Stimulated activated CD8-positive, alpha-beta memory T cell treated with anti-CD3 and anti-CD28 coated beads, Interleukin-4, amount 100 ng/mL, for 4 hours (primary cell): ENCODE measurements at regions not wholly inside any gene's neighbourhood (a gene's known extent, or its start where the extent isn't known, plus 50 kb on each side); places are given as distances from the start of the nearest gene placed in this dataset.

Experiments used
- DNase-seq, 2 donors: peaks; one replicate each; pipeline ENCODE4 v3.0.0-alpha.2; 2020; ENCODE audit warnings: low read depth in 2 of 2, low spot score in 1 of 2

DNA sequence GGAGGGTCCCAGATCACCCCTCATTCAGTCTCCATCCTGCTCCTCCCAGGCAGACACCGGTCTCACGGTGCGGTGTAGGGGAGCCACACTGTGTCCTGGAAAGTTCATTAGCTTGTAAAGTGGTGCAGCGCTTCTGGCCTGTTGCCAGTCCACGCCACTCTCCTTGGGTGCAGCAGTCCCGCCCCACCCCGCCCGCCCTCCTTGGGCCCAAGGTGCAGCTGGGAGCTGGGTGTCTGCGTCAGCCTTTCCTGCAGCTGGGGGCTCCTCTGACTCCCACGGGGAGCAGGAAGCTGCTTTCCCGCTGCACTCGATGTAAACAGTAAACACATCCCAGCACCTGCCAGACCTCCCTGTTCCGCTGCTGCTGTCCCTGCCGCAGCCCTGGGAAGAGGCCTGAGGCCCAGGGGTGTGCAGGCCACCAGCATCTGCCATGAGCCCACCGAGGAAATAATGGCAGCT is 53.8 kb upstream of the ASB18 start:
- no peak for DNase-seq

DNA sequence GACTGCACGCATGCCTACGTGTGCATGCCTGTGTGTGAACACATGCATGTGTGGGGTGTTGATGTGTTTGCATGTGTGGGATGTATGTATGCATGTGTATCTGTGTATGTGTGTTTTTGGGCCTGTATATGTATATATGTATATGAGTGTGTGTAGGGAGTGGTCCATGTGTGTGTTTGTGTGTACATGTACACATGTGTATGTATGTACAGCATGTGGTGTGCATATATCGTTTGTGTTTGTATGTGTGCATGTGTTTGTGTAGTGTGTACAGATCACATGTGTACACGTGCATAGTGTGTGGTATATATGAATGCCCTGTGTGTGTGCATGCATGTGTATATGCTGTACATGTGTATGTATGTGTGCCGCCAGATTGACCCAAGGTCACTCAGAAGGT is 54.2 kb upstream of the ASB18 start:
- DNase-seq = no peak

DNA sequence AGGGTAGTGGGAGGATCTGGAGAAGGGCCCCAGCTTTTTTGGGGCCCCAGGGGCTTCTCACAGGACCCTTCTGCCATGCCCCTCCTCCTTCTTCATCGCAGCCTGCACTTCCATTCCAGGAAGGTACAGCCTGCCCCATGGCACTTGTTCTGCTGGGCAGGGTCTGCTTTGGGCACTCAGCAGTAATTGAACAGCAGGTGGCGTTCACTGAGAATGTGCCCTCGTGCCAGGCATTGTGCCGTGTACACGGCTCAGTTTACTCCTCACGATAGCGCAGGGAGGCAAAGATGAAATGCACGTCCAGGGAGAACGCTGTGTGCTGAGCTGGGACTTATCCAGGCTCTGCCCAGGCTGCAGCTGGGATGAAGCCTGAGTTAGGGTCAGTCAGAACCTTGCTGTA is 54.8 kb upstream of the ASB18 start:
- no peak for DNase-seq

DNA sequence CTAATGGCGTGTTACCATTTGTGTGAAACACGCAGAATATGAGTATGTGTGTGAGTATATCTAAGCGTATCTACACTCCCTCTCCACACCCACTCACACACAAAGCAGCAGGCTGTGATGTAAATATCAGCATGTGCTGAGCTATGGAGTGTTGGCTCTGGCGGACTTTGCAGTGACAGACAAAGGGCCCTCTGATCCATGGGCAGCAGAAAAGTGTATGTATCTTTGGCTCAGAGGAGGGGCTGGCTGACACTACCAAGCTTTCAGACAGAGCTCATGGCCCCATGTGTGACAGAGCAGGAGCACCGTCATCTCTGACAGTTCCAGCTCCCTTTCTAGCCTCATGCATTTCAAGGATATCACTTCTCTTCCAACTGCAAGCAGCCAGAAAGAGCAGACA is 57.2 kb upstream of the ASB18 start:
- no peak for DNase-seq

DNA sequence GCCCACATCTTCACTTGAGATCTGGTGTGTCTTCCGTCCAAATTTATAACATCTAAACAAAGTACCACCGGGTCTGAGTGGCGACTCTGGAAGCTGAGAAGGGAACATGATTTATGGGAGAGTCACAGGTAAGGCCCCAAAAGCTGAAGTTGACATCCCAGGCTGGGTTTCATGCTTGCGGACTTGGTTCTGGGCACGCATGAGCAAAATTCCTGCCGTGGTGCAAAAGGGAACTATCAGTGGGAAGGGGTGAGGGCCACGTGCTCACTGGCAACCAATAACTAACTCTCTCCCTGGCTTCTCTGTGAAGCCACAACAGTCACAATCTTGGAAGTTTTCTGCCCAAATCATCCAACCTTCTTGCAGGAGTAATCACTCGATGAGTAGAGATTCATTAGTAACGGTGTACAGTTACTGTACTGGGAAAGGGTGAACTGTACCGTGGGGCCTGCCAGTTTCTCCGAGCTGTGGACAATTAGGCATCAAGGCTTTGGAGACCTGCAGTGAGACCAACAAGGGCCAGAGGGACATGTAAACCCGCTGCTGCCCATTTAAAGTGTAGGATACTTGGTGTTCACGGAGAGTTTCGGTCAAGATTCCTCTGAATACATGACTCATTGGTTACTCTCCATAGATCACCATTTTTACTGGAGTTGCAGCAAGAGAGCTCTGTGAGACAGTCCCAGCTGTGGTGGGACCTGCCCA is 69.4 kb upstream of the ASB18 start:
- no peak for DNase-seq

DNA sequence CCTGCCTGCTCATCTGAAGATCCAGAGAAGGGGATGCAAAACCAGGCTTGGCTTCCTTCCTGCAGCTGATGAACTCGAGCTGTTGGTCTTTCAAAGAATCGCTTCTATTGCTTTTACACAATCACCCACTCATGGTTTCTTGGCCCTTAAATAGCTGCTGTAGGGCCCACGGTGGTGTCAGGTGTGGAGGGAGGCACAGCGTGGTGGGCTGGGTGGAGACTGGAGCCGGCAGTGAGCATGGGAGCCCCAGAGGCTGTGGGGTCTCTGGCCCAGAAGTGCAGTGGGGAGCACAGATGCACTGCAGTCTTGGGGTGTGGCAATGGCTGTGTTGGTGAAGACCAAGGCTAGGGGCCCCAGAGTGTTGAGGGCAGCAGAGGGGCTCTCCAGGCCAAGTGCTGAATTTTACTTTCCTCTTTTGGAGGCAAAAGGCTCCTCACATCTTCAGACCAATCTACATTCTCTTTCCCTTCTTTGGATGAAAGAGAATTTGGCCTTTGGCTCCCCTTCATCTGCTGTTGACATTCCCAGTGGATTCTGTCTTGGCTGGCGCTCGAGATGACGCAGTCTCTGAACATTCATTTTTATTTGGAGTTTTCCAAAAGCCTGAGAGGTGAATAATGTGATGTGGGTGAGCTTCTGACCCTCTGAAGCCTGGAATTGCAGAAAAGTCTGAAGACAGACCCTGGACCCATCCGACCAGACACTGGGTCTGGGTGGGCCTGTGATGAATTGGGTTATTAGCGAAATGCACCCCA is 70.1 kb upstream of the ASB18 start:
- DNase-seq = no peak

DNA sequence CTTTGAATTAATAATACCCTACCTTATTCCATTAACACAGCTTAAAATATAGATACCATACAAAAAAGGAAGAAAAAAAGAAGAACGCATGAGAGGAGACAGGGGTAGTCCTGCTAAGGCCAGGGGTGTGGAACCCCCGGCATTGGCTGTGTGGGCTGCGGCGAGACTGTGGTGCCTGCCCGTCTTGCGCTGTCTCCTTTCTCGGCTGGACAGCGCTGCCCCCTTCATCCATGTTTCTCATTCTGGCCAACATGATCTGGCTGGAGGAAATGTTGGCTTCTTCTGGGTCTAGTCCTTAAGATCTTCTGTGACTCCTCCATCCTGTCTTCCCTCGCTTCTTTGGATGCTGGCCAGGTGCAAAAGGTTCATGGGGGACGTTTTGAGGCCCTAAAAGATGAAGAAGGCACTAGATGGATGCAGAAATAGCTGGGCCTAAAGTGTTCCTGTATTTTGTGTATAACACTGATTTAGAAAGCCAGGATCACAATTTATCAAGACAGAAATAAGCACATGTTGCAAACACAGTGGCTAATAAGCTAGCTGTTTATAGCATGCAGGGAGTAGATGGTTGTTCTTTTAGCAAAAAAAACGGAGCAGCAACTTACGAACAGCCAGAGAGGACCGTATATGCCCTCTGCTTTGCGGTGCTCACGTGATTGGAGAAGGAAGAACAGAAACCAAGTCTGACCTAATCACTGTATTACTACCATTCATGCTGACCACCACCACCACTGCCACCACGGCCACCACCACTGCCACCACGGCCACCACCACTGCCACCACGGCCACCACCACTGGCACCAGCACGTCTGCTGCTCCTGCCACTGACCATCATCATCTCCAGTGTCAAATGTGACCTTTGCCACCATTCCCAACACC is 71.7 kb upstream of the ASB18 start:
- no peak for DNase-seq

DNA sequence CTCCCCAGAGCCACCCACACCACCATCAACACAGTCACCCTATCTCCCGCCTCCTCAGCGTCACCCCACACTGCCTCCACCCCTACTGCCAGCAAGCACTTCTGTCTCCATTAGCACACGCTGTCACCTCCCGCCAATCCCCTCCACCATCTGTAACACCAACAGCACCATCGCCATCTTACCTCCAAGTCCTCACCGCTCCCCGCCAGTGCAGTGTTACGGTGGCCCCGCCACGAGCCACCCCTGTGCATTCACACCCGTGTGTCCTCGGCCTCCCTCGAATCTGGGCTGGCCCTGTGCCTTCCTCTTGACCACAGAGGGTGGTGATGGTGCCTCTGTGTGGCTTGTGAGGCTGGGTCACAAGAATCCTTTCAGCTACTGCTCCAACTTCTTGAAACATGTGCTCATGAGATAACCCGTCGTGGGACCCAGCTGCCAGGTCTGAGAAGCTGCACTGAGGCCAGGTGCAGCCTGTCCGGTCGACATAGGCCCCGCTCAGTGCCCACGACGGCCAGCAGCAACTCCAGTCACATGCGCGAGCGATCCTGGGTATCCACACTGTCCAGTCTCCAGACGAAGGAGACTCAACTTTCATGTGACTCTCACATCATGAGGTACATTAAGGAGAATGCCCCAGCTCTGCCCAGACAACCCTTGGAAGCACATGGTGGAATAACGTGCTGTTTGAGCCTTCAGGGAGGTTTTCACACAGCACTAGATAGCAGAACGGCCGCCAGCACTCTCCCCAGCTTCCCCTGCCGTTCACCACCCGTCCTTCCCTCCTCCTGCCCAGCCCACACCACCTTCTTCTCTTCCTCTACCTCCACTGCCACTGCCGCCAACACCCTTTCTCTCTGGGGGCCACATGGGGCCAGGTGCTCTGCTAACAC is 72.6 kb upstream of the ASB18 start:
- no peak for DNase-seq

DNA sequence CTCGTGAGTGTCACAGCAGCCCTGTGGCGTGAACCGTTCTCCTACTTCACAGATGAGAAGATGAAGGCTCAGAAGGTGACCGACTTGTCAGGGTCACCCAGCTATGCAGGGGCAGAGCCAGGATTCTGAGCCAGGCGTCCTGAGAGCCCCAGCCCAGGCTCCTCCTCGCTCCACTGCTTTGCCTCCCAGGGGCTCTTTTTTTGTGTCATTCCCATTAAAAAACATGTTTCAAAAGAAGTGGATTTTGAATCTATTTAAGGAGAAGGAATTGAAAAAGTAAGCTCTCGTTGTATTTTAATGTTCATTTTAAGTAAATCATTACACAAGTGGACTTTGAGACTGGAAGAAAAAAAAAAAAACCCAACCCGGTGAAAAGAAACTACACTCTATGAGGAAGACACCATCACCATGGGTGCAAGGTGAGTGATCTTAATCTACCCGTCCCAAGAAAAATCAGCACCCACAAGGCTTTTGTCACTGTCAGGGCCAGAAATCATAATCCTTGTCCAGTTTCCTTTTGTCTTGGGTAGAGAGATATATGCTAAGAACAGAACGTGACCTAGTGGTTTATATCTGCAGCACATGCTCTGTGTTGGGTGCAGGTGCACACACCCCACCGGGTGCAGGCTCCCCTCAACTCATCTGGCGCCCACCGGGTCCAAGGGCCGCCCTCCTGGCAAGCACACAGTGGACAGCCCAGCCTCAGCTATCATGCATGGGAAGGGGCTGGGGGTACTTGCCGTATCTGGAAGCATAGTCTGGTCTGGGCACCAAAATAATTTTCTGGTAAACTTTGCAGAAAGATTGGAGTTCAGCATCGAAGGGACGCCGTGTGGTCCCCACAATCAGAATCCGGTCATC is 73.5 kb upstream of the ASB18 start:
- DNase-seq = no peak

DNA sequence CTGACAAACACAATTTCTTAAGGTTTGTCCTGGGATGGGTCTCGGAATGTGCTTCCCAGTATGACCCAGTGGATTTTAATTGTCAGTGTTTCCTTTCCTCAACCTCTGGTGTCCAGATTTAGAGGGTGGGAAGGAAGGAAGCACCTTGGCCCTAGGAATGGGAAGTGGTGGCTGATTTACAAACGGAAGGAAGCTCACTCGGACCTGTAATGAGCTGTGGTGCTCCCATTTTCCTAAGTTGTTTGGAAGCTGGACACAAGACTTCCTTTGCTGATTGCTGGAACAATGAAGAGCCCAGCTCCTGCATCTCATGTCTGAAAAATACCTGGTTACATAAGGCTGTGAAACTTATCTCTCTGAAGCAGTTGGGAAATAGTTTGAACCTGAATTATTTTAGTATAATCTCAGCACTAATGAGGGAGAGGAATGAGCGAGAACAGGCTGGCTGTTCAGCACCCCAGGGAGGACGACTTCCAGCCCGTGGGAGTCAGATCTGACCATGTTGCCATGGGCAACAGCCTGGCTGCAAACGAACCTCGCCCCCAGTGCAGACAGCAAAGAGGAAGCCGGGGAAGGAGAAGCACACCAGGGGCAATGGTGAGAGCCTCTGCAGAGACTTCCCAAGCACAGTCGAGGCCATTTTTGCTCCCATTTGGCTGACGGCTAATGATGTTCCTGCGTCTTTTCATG is 74.4 kb upstream of the ASB18 start:
- DNase-seq = no peak

DNA sequence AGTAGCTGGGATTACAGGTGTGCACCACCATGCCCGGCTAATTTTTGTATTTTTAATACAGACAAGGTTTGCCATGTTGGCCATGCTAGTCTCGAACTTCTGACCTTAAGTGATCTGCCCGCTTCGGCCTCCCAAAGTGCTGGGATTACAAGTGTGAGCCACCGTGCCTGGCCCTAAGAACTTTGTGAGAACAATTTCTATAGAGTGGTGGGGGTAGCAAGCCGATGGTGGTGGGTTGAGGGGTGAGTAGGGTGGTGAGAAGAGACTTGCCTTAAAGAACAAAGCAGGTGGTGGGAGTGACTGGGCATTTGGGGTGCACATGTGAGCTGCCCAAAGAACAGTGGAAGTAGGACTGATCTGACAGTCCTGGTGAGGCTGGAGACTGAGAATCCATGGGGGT is 76.0 kb upstream of the ASB18 start:
- DNase-seq = no peak

DNA sequence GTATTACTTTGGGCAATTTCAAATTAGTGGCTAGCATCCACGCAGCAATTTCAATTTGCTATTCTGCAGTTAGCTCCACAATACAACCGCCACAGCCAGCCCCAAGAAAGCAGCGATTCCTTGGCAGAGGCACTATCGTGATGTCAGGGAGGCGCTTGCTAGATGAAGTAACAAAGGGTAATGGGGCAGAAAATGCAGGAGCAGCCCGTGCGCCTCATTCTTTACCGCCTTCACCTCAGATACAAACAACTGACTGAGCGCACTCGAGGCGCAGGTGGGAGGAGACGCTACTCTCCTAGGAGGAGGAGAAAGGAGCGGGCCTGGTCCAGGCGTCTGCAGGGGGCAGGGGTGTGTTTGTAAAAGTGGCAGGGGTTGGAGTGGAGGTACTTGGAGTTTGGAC is 76.9 kb upstream of the ASB18 start:
- DNase-seq = no peak

DNA sequence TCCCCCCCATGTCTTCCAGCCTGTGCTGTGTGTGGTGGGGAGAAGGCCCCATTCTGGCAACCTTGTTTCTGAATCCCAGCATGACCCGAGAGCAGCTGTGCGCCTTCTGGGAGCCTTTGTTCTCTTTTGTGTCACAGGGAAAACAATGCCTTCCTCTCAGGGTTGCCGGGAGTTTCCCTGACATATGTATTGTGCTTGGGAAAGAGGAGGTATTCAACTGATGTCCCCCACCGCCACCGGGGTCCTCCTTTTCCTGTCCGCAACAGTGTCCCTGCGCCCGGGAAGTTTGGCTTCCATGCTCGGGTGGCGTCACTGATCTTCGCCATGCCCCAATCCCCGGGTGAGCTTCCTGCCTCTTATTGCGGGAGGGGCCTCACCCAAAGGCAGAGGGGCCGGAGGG is 77.5 kb upstream of the ASB18 start:
- DNase-seq = no peak

DNA sequence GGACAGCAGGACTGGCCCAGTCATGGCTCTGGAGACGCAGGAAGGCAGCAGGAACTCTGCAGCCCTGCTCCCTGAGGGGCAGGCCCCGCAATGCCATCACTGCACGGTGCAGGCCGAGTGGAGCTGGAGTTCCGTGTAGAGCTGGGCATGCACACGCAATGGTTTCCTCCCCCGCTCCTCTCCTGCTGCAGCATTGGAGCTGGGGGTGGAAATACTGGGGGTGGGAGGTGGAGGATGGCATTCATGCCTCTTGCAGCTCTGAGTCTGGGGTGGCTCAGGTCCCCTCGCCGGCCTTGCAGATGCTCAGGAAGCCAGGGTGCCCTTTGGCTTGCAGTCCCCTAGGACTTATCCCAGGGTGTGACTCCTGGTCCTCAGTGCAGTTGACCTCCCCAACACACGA is 78.3 kb upstream of the ASB18 start:
- no peak for DNase-seq

DNA sequence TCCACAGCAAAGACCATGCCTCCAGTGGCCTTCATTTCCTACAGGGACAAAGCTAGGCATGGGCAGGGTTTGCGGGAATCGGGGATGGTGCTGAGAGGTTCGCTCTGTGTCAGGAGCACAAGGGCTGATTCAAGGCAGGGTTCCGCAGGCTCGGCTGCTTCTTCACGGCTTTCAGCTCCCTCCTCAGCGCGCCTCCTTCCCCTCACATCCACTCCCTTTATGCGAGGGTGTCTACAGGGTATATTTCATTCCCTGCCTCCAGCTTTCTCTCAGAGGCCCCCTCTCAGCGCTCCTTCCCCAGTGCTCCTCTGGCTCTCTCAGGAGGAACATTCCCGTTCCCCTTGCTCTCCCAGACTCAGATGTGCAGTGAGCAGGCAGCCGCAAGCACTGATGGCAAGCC is 78.7 kb upstream of the ASB18 start:
- no peak for DNase-seq

DNA sequence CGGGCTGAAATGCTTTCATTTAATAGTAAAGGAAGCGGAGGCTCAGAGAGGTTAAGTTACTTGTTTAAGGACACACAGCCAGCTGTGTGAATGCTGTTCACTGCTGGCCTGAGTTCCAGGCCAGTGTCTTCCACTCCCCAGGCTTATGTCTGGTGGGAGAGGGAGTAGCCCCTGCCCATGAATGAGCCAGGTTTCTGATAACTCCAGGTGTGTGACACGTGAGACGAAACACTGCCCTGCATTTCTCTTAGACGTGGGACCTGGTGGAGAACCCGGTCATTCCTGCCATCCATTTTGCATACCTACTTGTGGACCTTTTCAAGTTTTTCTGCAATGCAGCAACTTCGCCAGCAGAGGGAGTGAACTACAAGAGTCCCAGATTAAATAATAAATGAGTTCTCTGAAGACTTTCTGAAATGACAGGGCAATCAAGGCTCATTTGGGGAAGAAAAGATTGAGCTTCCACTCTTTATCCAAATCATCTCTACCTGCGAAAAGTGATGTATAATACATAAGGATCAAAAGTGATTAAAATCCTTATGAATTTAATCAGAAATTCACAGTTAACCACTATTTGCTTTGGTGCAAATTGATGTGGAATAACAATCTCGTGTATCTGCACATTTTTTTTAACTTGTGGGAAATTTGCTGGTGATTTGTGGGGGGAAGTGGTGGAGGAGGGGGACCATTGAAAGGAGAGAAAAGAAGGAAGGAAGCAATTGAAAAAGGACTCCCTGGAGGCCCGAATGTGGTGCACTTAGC is 79.4 kb upstream of the ASB18 start:
- DNase-seq = peak; percentile 10 to 16

DNA sequence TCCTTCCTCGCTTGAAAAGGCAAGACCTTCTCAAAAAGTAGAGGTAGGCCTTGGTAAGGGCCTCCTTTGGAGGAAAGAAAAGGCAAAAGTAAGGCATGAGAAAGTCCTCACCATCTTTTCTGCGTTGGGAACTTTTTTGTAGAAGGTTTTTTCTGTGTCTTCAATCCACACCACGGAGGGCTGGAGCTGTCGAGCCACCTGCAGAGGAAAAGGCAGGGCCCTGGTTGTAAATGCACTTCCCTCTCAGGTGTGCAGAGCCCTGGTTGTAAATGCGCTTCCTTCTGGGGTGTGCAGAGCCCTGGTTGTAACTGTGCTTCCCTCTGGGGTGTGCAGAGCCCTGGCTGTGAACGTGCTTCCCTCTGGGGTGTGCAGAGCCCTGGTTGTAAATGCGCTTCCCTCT is 80.2 kb upstream of the ASB18 start:
- DNase-seq = no peak

DNA sequence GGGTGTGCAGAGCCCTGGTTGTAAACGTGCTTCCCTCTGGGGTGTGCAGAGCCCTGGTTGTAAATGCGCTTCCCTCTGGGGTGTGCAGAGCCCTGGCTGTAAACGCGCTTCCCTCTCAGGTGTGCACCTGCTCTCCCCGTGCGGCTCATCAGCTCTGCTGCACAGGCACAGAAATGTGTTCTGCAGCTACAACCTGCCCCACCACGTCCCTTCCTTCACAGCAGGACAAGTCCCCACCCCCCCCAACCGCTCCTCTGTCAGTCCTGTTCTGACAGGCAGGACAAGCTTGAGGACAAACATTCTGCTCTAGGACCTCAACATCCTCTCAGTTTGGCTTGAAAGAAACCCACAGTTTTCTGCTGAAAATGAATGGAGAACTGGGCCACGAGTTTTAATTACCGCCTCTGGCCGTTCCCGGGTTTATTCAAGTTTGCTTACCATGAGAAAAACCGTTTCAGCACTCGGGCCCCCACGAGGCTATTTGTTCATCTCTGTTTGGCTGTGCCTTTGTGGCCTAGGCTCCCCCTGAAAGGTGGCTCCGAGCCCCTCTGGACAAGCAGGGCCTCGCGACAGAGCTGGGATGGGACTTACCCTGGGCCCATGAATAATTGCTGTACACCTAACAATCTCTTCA is 81.0 kb upstream of the ASB18 start:
- no peak for DNase-seq
